Lung (tissue), 11 donors: ENCODE measurements at regions not wholly inside any gene's neighbourhood (a gene's known extent, or its start where the extent isn't known, plus 50 kb on each side); places are given as distances from the start of the nearest gene placed in this dataset.
A peak's percentile ranks its signal among the peaks of the same experiment; 100 is the strongest.

ENCODE experiments used
- ATAC-seq: fragments of 200-7000 bp; cut with Tn5 transposase; one replicate; pipeline ENCODE4 v1.9.1; 2020; ENCODE audit warnings: moderate number of reproducible peaks; ENCODE audit not compliant: insufficient read depth, low FRiP score
- DNase-seq, 3 donors: peaks; one replicate each; pipeline ENCODE4 v3.0.0-alpha.2; 2013 to 2017
- H3K27ac ChIP-seq, 2 donors: one replicate each; pipeline ENCODE4 v1.5.1; 2013; ENCODE audit warnings: mild to moderate bottlenecking in 2 of 2, moderate library complexity in 2 of 2, control low read depth in 1 of 2, inconsistent platforms in 1 of 2, low read depth in 1 of 2, low read length in 1 of 2
- H3K27me3 ChIP-seq, 3 donors: one replicate each; pipeline ENCODE4 v1.5.1; 2013; ENCODE audit warnings: low read length in 2 of 3; ENCODE audit not compliant: control insufficient read depth in 3 of 3, insufficient read depth in 3 of 3
- H3K36me3 ChIP-seq, 4 donors: one replicate each; pipeline ENCODE4 v1.5.1; 2013; ENCODE audit warnings: low read length in 4 of 4, mild to moderate bottlenecking in 1 of 4, moderate library complexity in 1 of 4; ENCODE audit not compliant: control insufficient read depth in 4 of 4, insufficient read depth in 4 of 4
- H3K4me1 ChIP-seq, 5 donors: one replicate each; pipeline ENCODE4 v1.5.1; 2013; ENCODE audit warnings: low read length in 5 of 5, mild to moderate bottlenecking in 2 of 5, moderate library complexity in 1 of 5; ENCODE audit not compliant: control insufficient read depth in 5 of 5, insufficient read depth in 5 of 5
- H3K4me3 ChIP-seq: one replicate; pipeline ENCODE4 v1.5.1; 2013; ENCODE audit warnings: mild to moderate bottlenecking, control low read depth, moderate library complexity
- H3K9ac ChIP-seq, 2 donors: one replicate each; pipeline ENCODE4 v1.5.1; 2013; ENCODE audit warnings: low read length in 2 of 2, control low read depth in 1 of 2; ENCODE audit not compliant: insufficient read depth in 1 of 2
- H3K9me3 ChIP-seq, 4 donors: one replicate each; pipeline ENCODE4 v1.5.1; 2013; ENCODE audit warnings: low read length in 3 of 4, mild to moderate bottlenecking in 1 of 4, moderate library complexity in 1 of 4; ENCODE audit not compliant: control insufficient read depth in 4 of 4, insufficient read depth in 3 of 4
- CTCF ChIP-seq: IDR thresholded peaks from 2 replicates; pipeline ENCODE4 v1.5.1; 2012; ENCODE audit warnings: mild to moderate bottlenecking; ENCODE audit errors: control extremely low read depth, extremely low read depth
- WGBS, 2 donors: extraction: QIAGEN DNeasy Blood & Tissue Kit; methylation state at CpG; one replicate each; pipeline ENCODE4 v1.1.7; 2013; 5-methylcytosine and 5-hydroxymethylcytosine counted together
- donor health status: control.
- donor health status: control.
- donor health status: Bipolar disorder and iron deficiency.
- donor health status: healthy.
- donor health status: DM: yes; HTN: yes; CAD: no.

- WGBS, 2 donors, result 75 to 81% methylated on average over 2 of the region's 2 CpGs
- H3K9me3 ChIP-seq, result no peaks in the 10 kb centered on the region
- DNase-seq, result no peak
Measured at GRCh38 chr7:115704884-115705283, 325.7 kb downstream of the TFEC start.

GRCh38 chr7:115701141-115701540 is 329.4 kb downstream of the TFEC start:
- ATAC-seq (no peak), DNase-seq (peak; percentile 67 to 87 (median 80))
- no peak for TF ChIP-seq CTCF
- Histone ChIP-seq H3K27ac (no peak overlapping the region), H3K36me3 (no peaks in the 10 kb centered on the region), H3K9ac (no peak overlapping the region), H3K4me3 (no peak overlapping the region), H3K27me3 (no peaks in the 10 kb centered on the region), H3K9me3 (no peaks in the 10 kb centered on the region), H3K4me1 (peaks cover 0 to 10% (median 0%) of the 10 kb centered on the region in 5 donors)
- 85 to 93% methylated on average over 1 of the region's 1 CpG for WGBS, 2 donors

More at GRCh38 chr7:115704884-115705283, 325.7 kb downstream of the TFEC start:
- Histone ChIP-seq H3K4me3 (no peak overlapping the region), H3K9ac (no peak overlapping the region), H3K27ac (no peak overlapping the region), H3K36me3 (no peaks in the 10 kb centered on the region), H3K27me3 (no peaks in the 10 kb centered on the region), H3K4me1 (peaks cover 0 to 10% (median 0%) of the 10 kb centered on the region in 5 donors)
- no peak for ATAC-seq
- no peak for TF ChIP-seq CTCF

GRCh38 chr7:115694424-115694823 is 336.1 kb downstream of the TFEC start:
- Histone ChIP-seq H3K27me3 (no peaks in the 10 kb centered on the region), H3K9ac (no peak overlapping the region), H3K27ac (no peak overlapping the region), H3K4me3 (no peak overlapping the region), H3K9me3 (peaks cover 0 to 3% (median 0%) of the 10 kb centered on the region in 4 donors), H3K36me3 (no peaks in the 10 kb centered on the region), H3K4me1 (no peaks in the 10 kb centered on the region)
- TF ChIP-seq CTCF, result no peak
- no peak for DNase-seq
- ATAC-seq, result no peak

GRCh38 chr7:115693779-115694178 is 336.8 kb downstream of the TFEC start:
- no peaks in the 10 kb centered on the region for H3K36me3 ChIP-seq
- H3K27me3 ChIP-seq, result no peaks in the 10 kb centered on the region
- no peaks in the 10 kb centered on the region for H3K4me1 ChIP-seq
- ATAC-seq (no peak), DNase-seq (no peak)
- 59 to 61% methylated on average over 4 of the region's 4 CpGs for WGBS, 2 donors
- H3K27ac ChIP-seq, result no peak overlapping the region
- H3K9ac ChIP-seq, result no peak overlapping the region
- no peak for TF ChIP-seq CTCF
- H3K4me3 ChIP-seq, result no peak overlapping the region
- peaks cover 0 to 3% (median 0%) of the 10 kb centered on the region in 4 donors for H3K9me3 ChIP-seq
